DND-41 (cell line): ENCODE measurements at regions not wholly inside any gene's neighbourhood (a gene's known extent, or its start where the extent isn't known, plus 50 kb on each side); places are given as distances from the start of the nearest gene placed in this dataset.

Experiments used
- EZH2 ChIP-seq: IDR thresholded peaks from 3 replicates; pipeline ENCODE4 v1.6.1; 2012; ENCODE audit warnings: borderline replicate concordance, low read depth, mild to moderate bottlenecking, moderate library complexity, low read length, inconsistent platforms; ENCODE audit not compliant: severe bottlenecking
- TF ChIP-seq, protein P1 (sequence below): IDR thresholded peaks from 2 replicates; pipeline ENCODE4 v1.5.1; 2012; ENCODE audit warnings: borderline replicate concordance, low read length, moderate library complexity, mild to moderate bottlenecking; ENCODE audit not compliant: poor library complexity, severe bottlenecking; ENCODE audit errors: extremely low read depth

GRCh38 chr2:7824211-7824610 is 857.6 kb upstream of the ID2 start:
- TF ChIP-seq, protein P1, sequence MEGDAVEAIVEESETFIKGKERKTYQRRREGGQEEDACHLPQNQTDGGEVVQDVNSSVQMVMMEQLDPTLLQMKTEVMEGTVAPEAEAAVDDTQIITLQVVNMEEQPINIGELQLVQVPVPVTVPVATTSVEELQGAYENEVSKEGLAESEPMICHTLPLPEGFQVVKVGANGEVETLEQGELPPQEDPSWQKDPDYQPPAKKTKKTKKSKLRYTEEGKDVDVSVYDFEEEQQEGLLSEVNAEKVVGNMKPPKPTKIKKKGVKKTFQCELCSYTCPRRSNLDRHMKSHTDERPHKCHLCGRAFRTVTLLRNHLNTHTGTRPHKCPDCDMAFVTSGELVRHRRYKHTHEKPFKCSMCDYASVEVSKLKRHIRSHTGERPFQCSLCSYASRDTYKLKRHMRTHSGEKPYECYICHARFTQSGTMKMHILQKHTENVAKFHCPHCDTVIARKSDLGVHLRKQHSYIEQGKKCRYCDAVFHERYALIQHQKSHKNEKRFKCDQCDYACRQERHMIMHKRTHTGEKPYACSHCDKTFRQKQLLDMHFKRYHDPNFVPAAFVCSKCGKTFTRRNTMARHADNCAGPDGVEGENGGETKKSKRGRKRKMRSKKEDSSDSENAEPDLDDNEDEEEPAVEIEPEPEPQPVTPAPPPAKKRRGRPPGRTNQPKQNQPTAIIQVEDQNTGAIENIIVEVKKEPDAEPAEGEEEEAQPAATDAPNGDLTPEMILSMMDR = no peak
- no peak for TF ChIP-seq EZH2
